ENCODE measurements at regions not wholly inside any gene's neighbourhood (a gene's known extent, or its start where the extent isn't known, plus 50 kb on each side); places are given as distances from the start of the nearest gene placed in this dataset.

- Histone ChIP-seq H3F3A (ENCODE audit: control insufficient read depth, insufficient read depth) (no peaks in the 10 kb centered on the region), H3K9me3 (ENCODE audit: control insufficient read depth, insufficient read depth, low read length) (no peaks in the 10 kb centered on the region), H4K20me1 (ENCODE audit: control insufficient read depth, insufficient read depth, low read depth, low read length) (no peaks in the 10 kb centered on the region), H3K9me2 (replicated peaks; ENCODE audit: control insufficient read depth, low read length) (no peaks in the 10 kb centered on the region), H3K4me1 (ENCODE audit: control insufficient read depth, low read length) (peaks cover 2% of the 10 kb centered on the region; the same call in 1 of the 2 replicates), H3K4me3 (ENCODE audit: low read length) (no peak overlapping the region), H3K27me3 (ENCODE audit: control insufficient read depth, low read length) (peaks cover 10% of the 10 kb centered on the region), H3K36me3 (ENCODE audit: control insufficient read depth, low read length) (no peaks in the 10 kb centered on the region), H3K4me2 (ENCODE audit: low read length) (no peak overlapping the region), H3K79me2 (ENCODE audit: control insufficient read depth, low read length) (no peaks in the 10 kb centered on the region), H3K27ac (ENCODE audit: low read depth, low read length) (no peak overlapping the region)
- no peak for TF ChIP-seq EZH2phosphoT487 (IDR thresholded peaks at IDR 0.05; ENCODE audit: borderline replicate concordance, low read length)
- TF ChIP-seq CTCF (IDR thresholded peaks at IDR 0.05; ENCODE audit: low read depth, low read length, poor library complexity, severe bottlenecking) = no peak
Observed at GRCh38 chr3:194939949-194940770, 254.5 kb downstream of the FAM43A start.

- no peaks in the 10 kb centered on the region for H3F3A ChIP-seq (ENCODE audit: control insufficient read depth, insufficient read depth)
- peaks cover 11% of the 10 kb centered on the region for H3K27me3 ChIP-seq (ENCODE audit: control insufficient read depth, low read length)
- no peak for TF ChIP-seq EZH2phosphoT487 (IDR thresholded peaks at IDR 0.05; ENCODE audit: borderline replicate concordance, low read length)
- no peak for TF ChIP-seq CTCF (IDR thresholded peaks at IDR 0.05; ENCODE audit: low read depth, low read length, poor library complexity, severe bottlenecking)
- no peak overlapping the region for H3K4me3 ChIP-seq (ENCODE audit: low read length)
- H3K9me3 ChIP-seq (ENCODE audit: control insufficient read depth, insufficient read depth, low read length) = no peaks in the 10 kb centered on the region
- no peaks in the 10 kb centered on the region for H3K9me2 ChIP-seq (replicated peaks; ENCODE audit: control insufficient read depth, low read length)
- no peaks in the 10 kb centered on the region for H4K20me1 ChIP-seq (ENCODE audit: control insufficient read depth, insufficient read depth, low read depth, low read length)
- H3K4me2 ChIP-seq (ENCODE audit: low read length) = no peak overlapping the region
- H3K36me3 ChIP-seq (ENCODE audit: control insufficient read depth, low read length) = no peaks in the 10 kb centered on the region
- H3K4me1 ChIP-seq (ENCODE audit: control insufficient read depth, low read length) = peaks cover 2% of the 10 kb centered on the region; the same call in 1 of the 2 replicates
- H3K27ac ChIP-seq (ENCODE audit: low read depth, low read length) = no peak overlapping the region
- no peaks in the 10 kb centered on the region for H3K79me2 ChIP-seq (ENCODE audit: control insufficient read depth, low read length)
Observed at GRCh38 chr3:194941360-194941955, 255.8 kb downstream of the FAM43A start.

GRCh38 chr3:194941956-194942511 is 256.4 kb downstream of the FAM43A start:
- H3K27me3 ChIP-seq (ENCODE audit: control insufficient read depth, low read length) = peaks cover 7% of the 10 kb centered on the region; the same call in 1 of the 2 replicates
- no peaks in the 10 kb centered on the region for H4K20me1 ChIP-seq (ENCODE audit: control insufficient read depth, insufficient read depth, low read depth, low read length)
- H3K27ac ChIP-seq (ENCODE audit: low read depth, low read length) = no peak overlapping the region
- peaks cover 2% of the 10 kb centered on the region; the same call in 1 of the 2 replicates for H3K4me1 ChIP-seq (ENCODE audit: control insufficient read depth, low read length)
- H3K9me3 ChIP-seq (ENCODE audit: control insufficient read depth, insufficient read depth, low read length) = no peaks in the 10 kb centered on the region
- no peaks in the 10 kb centered on the region for H3F3A ChIP-seq (ENCODE audit: control insufficient read depth, insufficient read depth)
- H3K36me3 ChIP-seq (ENCODE audit: control insufficient read depth, low read length) = no peaks in the 10 kb centered on the region
- TF ChIP-seq EZH2phosphoT487 (IDR thresholded peaks at IDR 0.05; ENCODE audit: borderline replicate concordance, low read length) (no peak), CTCF (IDR thresholded peaks at IDR 0.05; ENCODE audit: low read depth, low read length, poor library complexity, severe bottlenecking) (no peak)
- no peaks in the 10 kb centered on the region for H3K9me2 ChIP-seq (replicated peaks; ENCODE audit: control insufficient read depth, low read length)
- H3K4me2 ChIP-seq (ENCODE audit: low read length) = no peak overlapping the region
- H3K79me2 ChIP-seq (ENCODE audit: control insufficient read depth, low read length) = no peaks in the 10 kb centered on the region
- H3K4me3 ChIP-seq (ENCODE audit: low read length) = no peak overlapping the region

Data from DOHH2 (cell line).